D341Med (cell line): ENCODE measurements at regions not wholly inside any gene's neighbourhood (a gene's known extent, or its start where the extent isn't known, plus 50 kb on each side); places are given as distances from the start of the nearest gene placed in this dataset.

Experiments
- DNase-seq: peaks from one replicate; pipeline ENCODE4 v3.0.0; 2012; ENCODE audit warnings: low spot score

- DNase-seq, result no peak
These were observed 1700.1 kb upstream of the SLC10A2 start for GRCh38 chr13:104766319-104766718.

DNA sequence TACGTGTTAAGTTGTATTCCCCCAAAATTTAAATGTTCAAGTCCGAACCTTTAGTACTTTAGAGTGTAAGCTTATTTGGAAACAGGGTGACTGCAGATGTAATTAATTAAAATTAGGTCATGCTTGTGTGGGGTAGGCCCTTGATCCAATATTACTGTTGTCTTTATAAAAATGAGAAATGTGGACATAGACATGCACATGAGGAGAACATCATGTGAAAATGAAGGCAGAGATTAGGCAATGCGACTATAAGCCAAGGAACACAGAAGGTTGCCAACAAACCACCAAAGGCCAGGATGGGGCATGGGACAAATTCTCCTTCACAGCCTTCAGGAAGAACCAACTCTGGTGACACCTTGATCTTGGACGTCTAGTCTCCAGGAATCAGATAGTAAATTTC is 1698.4 kb upstream of the SLC10A2 start:
- DNase-seq, result no peak

- no peak for DNase-seq
These were observed 1692.9 kb upstream of the SLC10A2 start for GRCh38 chr13:104759069-104759468.

DNA sequence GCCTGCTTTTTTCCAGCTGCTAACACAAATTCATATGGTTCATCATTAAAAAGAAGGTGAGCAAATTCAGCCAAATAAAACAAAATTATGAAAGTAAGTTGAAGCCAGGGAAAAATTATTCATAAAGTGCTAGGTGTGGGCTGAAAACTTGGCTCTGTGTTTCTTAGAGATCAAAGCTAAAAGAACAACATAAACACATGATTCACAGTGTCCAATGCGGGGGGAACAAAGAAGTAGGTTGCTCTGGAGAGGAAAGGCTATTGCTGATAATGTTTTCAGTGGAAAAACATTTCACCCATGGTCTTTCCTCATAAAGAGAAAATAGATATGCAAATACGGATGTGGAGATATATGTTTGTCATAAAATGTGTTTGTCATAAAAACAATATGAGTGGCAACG is 1691.5 kb upstream of the SLC10A2 start:
- DNase-seq, result no peak

GRCh38 chr13:104750377-104750776 is 1684.2 kb upstream of the SLC10A2 start:
- DNase-seq, result no peak

DNA sequence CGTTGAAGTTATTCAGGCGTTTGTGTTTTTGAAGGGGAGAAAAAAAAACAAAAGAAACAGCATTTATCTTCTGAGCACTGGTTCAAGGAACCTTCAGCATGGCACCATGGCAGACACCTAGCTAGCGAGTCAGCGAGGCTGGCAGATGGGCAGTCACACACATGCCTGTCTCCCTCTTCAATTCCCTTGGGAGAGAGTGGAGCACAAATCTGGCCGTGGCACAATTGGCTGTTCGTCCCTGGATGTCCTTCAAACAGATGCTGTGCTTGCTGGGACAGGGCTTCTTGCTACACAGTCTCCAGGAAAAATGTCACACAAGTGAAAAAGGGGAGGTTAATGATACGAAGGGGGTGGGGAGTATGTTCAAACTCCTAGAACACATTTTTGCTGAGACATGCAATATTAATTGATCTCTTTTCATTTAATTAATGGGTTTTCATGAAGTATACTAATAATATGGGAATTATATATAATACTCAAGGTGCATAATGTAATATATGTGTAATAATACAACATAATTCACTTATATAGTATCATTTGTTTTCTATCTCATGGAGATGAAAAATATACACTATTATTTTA is 1674.5 kb upstream of the SLC10A2 start:
- DNase-seq, result peak; percentile 35

GRCh38 chr13:104737713-104738112 is 1671.5 kb upstream of the SLC10A2 start:
- no peak for DNase-seq

- no peak for DNase-seq
These were observed 1667.2 kb upstream of the SLC10A2 start for GRCh38 chr13:104733427-104733826.

GRCh38 chr13:104715111-104715510 is 1648.9 kb upstream of the SLC10A2 start:
- no peak for DNase-seq

DNA sequence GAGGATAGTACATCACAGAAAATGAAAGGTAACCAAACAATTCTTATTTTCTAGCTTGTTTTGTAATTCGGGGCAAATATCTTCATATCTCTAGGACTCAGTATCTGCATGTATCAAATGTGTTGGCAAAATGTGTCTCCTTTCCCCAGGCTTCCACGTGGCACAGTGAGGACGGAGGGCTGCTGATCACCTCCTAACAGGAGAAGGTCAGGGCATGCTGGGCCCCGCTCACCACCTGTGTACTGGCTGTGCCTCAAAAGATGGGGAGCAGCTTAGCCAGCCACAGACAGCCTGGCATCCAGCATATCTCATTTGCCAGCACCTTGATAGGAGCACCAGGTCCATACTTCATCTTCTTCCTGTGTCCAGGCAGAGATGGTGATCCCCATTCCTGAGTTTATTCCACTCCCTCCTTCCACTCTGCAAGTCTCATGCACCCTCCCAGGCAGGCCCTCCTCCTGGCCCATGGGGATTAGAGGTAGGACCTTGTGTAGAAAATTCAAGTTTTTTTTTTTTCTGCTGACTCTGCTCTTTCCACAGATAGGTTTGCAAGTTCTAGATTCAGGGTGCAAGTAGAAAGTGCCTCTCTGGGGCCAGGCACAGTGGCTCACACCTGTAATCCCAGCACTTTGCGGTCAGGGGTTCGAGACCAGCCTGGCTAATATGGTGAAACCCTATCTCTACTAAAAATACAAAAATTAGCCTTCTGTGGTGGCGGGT is 1639.0 kb upstream of the SLC10A2 start:
- no peak for DNase-seq

DNA sequence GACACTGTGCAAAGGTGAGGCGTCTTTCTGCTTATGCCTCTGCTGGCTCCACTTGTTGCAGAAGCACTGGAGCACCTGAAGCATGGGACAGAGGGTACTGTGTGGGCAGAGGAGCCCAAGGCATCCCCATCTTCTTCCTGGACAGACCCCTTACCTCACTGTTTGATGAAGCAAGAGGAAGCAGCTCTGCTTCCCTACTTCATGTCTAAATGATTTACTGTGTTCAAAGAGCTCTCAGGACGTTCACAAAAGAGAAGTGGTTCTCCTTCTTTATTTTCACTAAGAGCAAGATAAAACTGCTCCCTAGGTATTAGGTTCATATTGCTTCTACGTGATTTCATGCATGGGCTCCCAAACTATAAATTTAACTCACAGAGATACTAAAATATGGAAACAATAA is 1635.4 kb upstream of the SLC10A2 start:
- no peak for DNase-seq

- no peak for DNase-seq
These were observed 1628.2 kb upstream of the SLC10A2 start for GRCh38 chr13:104694397-104694796.

DNA sequence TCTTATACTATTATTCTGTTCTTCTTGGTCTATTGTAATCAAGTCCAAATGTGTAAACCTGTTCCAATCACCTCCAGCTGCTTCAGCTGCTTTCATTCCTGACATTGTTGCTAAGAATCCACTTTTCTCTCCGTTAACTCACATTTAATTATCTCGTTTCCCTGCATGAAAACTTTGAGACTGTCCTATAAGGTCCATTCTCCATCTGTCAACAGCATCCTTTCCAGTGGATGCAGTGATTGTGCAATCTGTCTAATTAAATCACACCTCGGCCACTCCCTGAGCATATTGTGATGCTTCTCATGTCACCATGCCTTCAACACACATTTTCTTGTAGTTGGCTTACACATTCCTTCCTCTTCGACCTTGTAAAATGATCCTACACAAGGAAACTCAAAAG is 1626.9 kb upstream of the SLC10A2 start:
- DNase-seq, result no peak

- DNase-seq, result no peak
These were observed 1625.7 kb upstream of the SLC10A2 start for GRCh38 chr13:104691767-104692467.

GRCh38 chr13:104686484-104686883 is 1620.3 kb upstream of the SLC10A2 start:
- DNase-seq, result no peak

DNA sequence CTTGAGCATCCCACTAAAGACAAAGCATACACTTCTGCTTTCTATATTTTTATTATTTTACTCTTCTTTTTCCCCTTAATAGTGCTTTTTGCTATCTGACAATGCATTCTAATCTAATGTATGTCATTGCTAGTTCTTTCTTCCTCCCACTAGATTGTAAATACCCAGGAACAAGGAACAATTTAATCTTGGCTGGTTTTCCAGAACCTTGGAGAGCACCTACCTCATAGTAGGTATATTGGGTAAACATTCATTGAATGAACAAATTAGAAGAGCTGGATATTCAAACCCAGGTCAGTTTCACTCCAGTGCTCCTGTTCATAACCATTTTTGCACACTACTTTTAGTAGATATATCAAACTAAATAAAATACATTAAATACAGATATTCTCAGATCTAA is 1617.6 kb upstream of the SLC10A2 start:
- no peak for DNase-seq

DNA sequence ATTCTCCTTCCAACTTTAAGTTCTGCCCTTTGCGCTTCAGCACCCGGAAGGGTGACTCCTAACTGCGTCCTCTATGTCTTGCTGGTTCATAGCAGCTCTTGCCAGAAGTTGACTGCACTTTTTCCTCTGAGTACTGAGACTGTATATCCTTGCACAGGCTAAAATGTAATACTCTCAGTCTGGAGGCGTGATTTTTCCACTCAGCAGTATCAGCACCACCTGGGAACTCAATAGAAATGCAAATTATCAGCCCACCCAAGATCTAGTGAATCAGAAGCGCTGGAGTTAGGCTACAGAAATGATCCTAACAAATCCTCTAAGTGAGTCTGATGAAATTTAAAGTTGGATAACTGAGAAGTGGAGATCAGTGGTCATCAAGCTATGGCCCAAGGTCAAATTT is 1611.9 kb upstream of the SLC10A2 start:
- DNase-seq, result no peak

DNA sequence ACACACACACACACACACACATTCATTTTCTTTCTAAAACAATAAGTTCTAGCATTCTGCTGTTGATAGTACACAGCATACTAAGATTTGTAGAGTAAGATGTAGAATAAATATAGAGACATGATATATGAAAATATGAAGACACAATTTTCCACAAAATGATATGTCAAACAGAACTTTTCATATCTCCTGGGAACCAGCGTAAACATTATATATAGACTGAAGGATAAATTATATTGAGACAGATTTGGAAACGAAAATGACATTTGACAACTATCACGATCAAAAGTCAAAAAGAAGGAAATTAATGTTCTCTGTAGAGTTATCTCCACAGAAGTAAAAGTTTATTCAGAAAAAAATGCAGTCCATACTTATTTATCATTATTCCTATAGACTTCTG is 1605.7 kb upstream of the SLC10A2 start:
- no peak for DNase-seq

DNA sequence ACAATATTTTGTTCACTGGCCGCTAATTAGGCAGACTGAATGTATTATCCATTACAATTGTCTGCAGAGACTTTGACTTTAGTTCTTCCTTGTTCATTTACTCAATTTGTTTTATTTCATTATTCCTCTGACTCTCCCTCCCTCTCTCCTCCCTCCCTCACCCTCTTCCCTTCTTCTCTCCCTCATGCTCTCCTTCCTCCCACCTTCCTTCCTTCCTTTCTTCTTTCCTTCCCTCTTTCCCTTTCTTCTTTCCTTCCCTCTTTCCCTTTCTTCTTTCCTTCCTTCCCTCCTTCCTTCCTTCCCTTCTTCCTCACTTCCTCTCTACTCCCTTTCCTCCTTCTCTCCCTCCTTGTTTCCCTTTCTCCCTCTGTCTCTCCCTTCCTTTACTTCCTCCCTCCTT is 1591.0 kb upstream of the SLC10A2 start:
- no peak for DNase-seq

- DNase-seq, result no peak
These were observed 1584.2 kb upstream of the SLC10A2 start for GRCh38 chr13:104650431-104650830.

- no peak for DNase-seq
These were observed 1582.1 kb upstream of the SLC10A2 start for GRCh38 chr13:104648291-104648690.

DNA sequence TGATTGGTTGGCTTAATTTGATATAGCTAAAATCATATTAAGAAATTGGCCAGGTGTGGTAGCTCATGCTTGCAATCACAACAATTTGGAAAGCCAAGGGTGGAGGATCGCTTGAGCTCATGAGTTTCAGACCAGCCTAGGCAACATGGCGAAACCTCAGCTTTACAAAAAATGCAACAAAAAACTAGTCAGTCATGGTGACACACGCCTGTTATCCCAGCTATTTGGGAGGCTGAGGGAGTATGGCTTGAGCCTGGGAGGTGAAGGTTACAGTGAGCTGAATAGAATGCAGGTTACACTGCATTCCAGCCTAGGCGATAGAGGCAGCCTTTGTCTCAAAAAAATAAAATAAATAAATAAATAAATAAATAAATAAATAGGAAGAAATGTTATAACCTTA is 1579.6 kb upstream of the SLC10A2 start:
- DNase-seq, result no peak

DNA sequence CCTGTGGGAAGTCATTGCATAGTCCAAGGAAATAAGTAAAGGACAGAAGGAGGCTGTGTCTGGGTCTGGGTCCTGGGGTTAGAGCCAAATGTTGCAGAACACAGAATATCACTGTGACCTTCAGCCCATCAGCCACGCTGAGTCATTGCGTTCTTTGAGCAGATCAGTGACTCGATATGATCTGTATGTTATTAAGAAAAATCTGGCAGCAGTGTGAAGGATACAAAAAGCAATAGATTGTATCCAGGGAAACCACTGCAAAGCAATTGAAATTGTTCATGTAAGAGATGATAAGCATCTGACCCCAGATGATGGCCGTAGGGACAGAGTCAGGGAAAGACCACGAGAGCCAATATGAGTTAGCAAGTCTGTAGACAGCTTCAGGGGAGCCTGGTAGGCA is 1575.1 kb upstream of the SLC10A2 start:
- DNase-seq, result no peak

GRCh38 chr13:104635879-104636278 is 1569.7 kb upstream of the SLC10A2 start:
- DNase-seq, result no peak
